CD4-positive, alpha-beta T cell treated with Interleukin-6 at 100 ng/mL for 8 hours (primary cell): ENCODE measurements at regions not wholly inside any gene's neighbourhood (a gene's known extent, or its start where the extent isn't known, plus 50 kb on each side); places are given as distances from the start of the nearest gene placed in this dataset.

Source experiments
- DNase-seq: peaks from one replicate; pipeline ENCODE4 v3.0.0-alpha.2; 2020; ENCODE audit warnings: mixed read lengths, low spot score

DNA sequence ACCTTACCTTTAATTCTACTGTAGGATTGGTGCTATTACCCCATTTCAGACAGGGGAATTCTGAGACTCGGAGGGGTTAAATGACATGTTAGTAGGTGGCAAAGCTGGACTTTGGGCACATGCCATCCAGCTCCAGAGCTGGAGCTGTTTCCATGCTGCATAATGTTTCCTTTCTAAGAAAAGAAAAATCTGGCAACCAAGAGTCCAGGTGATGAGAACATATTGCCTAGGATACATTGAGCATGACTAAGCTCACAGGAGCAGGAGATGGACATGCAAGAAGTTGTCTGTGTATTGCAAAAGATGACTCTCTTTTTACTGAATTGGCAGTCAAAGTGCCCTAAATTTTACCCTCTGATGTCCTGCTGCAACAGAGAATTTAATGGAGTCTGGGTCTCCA, 150.8 kb upstream of the SYT13 start:
- no peak for DNase-seq

- no peak for DNase-seq
These were observed 150.0 kb upstream of the SYT13 start for GRCh38 chr11:45436118-45436517.

DNA sequence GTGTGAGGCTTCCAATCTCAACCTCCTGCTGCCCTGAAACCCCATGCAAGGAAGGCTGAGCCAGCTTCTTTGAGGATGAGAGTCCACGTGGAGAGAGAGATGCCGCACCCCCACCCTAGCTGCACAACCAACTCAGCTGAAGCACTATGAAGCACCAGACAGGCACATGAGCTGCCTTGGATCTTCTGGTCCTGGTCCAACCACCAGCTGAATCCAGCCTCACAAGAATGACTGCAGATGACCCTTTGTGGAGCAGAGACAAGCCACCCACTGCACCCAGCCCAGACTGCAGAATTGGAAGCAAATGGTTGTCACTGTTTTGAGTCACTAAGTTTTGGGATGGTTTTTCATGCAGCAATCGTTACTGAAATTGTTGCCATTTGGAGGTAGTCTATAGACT, 149.6 kb upstream of the SYT13 start:
- no peak for DNase-seq

DNA sequence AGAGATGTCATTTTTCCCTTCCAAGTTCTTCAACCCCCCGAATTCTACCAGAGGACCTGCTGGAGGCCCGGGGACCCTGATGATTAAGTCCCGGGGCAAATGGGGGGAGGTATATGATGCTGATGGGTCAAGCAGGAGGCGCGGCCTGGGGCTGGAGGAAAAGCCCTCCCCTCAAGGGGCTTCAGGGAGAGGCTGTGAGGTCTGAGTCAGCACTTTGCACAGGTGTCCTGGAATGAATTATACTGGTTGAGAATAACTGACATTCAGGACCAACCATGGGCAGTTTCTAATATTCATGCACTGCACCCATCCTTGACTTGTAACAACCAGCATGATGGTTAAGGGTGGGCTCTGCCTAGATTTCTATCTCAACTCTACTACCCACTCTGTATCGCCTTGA, 146.8 kb upstream of the SYT13 start:
- DNase-seq, result no peak

DNA sequence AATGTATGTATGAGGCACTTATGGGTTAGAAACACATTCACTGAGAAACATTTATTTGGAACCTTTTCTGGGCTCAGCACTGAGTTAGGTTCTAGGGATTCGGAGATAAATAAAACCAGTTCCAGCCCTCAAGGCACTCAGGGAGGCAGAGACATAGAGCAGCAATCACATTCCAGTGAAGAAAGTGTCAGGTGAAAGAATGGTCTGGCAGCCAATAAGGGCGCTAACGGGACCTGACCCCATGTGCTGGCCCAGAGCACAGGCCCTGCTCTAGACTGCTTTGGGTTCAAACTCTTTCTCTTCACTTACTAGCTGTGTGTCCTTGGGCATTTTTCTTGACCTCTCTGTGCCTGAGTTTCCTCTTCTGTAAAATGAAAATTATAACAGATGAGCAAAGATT, 146.0 kb upstream of the SYT13 start:
- no peak for DNase-seq

DNA sequence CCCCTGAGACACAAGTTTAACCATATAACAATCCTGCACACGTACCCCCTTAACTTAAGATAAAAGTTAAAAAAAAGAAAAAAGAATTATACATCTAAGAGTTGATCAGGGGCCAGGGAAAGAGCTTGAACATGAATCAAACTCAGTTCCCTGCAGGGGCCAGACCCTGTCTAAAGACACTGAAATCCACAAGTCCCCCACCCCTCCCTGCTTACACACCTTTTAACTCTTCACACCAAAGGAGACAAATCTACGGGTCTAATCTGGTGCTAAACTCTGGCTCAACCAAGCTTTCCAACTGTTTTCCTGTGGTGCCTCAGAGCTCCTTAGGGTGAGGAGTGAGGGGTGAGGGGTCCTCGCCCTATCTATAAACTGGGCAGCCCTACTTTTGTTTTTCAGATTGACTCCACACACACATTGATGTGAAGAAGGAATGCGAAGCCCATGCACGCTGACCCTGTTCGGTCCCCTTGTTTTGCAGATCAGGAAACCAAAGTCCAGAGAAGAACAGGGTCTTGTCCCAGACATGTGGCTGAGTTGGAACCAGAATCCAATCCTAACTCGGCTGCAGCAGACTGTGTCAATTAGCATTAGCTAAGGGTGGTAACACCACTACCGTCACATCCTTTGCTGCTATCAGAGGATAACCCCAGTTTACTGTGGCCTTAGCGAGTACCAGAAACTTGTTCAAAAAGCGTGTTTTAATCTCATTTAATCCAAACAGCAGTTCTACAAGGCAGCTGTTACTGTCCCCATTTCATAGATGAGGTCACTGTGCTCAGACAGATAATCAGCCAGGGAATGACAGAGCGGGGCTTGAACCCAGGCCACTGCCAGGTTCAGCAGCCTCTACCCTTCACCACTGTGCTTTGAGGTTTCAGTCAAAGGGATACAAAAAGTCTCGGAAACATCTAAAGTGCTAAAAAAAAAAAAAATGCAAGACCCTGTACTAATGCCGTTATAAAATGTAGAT, 145.2 kb upstream of the SYT13 start:
- DNase-seq, result no peak

DNA sequence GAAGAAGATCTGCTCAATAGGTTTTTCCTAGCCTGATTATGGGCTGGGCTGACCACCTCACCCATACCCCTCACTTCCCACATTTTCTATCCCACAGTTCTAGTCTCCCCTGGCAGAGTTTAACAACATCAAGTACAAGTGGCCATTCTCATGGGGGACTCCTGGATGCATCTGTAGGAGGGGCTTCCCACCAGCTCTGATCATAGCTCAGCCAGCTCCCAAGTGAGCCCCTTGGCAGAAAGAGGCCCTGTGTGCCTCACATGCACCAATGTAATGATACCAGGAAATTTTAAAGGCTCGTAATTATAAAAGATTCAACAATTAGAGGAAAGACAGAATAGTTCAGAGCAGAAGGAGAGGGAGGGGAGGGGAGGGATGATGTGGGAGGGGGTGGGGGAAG, 144.2 kb upstream of the SYT13 start:
- DNase-seq, result no peak

GRCh38 chr11:45429719-45430118, 143.6 kb upstream of the SYT13 start:
- DNase-seq, result no peak

- no peak for DNase-seq
These were observed 142.5 kb upstream of the SYT13 start for GRCh38 chr11:45428541-45429230.

DNA sequence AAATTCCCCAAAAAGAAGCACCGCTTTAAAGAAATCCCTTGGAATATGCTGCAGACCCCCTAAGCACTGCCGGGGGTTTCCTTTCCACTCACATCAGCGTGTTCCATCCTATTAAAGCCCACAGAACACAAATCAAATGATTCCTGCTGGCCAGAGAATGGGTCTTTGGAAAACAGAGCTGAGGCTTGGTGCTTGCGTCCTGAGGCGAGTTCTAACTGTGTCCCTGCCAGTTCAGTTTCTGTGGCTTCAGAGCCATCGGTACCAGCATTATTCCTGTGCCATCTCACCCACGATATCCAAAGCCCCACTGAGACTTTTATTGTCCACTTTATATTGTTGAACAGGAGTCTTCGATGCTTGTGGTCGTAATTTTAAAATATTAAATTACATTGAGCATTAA, 142.0 kb upstream of the SYT13 start:
- DNase-seq, result no peak

DNA sequence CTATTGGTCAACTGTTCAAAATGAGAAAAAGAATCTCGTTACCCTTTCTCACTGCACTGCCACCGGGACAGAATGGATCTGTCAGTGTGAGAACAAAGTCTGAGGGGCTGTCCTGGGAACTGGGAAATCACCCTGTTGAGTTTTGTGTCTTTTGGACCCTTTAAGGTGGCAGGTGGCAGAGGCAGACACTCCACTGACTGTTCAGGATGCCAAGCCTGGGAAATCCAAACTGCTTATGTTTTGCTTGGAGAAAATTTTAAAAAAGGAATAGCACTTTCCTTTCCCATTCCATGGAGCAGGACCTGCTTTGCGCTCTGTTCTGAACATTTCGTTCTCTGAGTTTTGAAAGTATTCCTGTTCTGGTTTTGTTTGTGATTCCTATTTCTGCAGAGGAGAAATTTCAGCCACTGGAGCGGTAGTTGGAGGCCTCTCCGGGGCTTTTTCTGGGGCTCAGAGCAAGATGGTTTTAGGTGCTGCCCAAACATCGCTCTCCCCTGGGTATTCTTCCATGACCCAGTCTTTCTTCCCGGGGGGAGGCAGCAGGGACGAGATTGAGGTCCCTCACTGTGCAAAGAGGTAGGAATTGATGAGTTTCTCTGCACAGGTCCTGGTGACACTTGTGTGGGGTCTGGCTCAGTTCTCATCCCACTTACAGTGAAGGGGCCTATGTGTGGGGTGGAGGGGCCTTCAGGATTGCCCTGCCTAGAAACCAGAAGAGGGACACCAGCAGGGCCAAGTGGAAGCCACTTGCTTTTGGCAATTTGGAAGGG, 138.5 kb upstream of the SYT13 start:
- no peak for DNase-seq

- DNase-seq, result no peak
These were observed 137.5 kb upstream of the SYT13 start for GRCh38 chr11:45423475-45424120.

- no peak for DNase-seq
These were observed 136.9 kb upstream of the SYT13 start for GRCh38 chr11:45423036-45423435.

DNA sequence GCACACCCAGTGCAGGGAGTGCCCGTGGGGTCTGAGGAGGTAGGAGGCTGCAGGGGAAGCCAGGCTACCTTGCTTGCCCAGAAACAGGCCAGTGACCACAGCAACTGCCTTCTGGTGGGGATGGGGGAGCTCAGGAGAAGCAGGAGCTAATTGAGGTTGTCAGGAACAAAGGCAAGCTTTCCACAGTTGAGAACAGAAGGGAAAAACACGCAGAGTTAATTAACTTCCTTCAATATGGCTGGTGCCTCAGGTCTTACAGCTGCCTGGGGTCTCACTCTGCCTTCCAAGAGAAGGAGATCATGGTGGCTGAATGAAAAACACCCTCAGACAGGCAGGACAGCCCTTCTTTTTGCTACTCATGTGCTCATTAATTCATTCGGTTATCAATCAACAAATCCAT, 127.9 kb upstream of the SYT13 start:
- DNase-seq, result no peak

GRCh38 chr11:45413156-45413858, 127.2 kb upstream of the SYT13 start:
- no peak for DNase-seq

DNA sequence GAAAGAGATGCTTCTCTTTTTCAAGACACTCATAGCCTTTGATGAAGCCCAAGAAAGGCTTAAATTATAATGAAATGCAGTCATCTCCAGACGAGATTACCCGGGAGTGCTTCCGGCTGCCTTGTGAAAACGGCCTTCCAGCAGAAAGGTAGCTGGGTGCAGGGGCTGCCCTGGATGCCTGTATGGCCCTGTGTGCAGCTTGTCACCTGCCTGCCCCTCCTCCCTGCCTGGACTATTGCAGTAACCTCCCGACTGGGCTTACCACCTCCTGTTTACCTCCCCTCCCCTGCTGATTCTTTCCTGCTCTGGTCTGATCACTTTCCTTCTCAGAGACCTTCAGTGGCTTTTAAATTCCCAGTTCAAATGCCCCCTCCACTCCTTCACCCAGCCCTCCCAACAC, 126.4 kb upstream of the SYT13 start:
- no peak for DNase-seq

- no peak for DNase-seq
These were observed 125.9 kb upstream of the SYT13 start for GRCh38 chr11:45412051-45412471.

DNA sequence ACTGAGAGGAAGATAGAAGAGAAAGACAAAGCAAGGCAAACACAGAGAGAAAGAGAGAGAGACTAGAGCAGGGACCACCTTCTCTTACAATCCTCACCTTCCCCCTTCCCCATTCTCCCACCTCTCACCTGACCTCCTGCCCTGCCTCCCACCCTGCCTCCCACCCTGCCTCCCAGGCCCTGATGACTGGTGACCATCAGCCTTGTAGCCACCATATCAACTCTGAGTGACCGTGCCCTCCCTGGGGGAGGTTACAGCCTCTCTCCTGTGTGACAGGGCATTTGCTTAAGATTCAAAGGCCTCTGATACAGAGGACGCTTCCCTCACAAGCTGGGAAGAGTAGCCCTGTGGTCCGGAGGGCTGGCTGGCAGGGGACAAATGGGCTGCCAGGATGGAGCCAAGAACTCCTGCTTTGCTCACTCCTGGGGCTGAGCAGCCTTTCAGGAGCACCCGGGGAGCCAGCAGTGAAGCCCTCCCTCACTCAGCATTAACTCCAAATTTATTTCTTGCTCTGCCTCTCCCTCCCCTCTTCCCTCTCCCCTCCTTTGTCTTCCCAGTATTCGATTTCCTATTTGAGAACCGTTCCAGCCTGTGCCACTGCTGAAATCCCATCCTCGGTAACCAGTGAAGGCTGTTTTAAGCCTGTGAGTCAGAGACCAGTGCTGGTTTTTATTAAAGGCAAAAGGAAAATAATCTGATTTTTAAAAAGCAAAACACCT, 125.2 kb upstream of the SYT13 start:
- no peak for DNase-seq

DNA sequence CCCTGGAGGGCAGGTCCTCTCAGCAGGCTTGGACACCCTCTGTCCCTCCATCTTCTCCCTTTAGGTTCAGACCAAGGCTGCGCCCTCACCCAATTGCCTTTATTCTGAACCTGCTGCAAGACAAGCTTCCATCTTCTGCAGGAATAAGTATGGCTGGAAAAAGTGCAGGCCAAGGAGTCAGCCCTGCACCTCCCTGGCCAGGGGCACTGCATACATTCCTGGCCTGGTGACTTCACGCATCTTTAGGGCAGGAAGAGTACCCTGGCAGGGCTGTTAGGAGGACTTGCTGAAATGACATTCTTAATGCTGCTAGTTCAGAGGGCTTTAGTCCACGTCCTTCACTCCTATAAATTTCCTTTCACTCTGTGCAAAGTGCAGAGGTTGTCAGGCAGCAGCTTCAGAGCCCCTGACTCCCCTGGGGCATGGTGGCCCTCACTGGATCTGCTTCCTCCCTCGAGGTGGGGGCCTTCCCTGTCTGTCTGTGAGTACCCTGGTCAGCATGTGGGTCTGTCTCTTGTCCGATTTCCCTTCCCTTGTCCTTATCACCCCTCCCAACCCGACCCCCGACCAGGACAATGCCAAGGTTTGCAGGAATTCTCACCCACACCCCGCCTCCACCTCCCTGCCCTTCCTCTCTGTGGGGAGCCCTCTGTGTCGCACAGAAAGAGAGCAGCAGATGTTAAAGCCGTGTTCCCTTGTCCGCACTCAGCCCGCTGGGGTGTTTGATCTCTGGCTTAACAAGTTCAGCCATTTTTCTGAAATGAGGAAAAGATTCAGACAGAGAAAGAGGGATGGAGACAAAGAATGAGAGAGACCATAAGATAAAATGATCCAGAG, 124.5 kb upstream of the SYT13 start:
- no peak for DNase-seq

GRCh38 chr11:45409587-45409986, 123.4 kb upstream of the SYT13 start:
- DNase-seq, result no peak
